ENCODE measurements at regions not wholly inside any gene's neighbourhood (a gene's known extent, or its start where the extent isn't known, plus 50 kb on each side); places are given as distances from the start of the nearest gene placed in this dataset.
"Not testable (repeated sequence)": the region's sequence is repeated elsewhere in the genome, so short reads cannot be mapped to it uniquely, and the experiment has no call there.

- no peak for DNase-seq
These were observed 456.9 kb downstream of the CCER1 start for GRCh38 chr12:90497923-90498545.

- no peak for DNase-seq
These were observed 464.6 kb downstream of the CCER1 start for GRCh38 chr12:90490355-90490754.

- no peak for DNase-seq
These were observed 465.8 kb downstream of the CCER1 start for GRCh38 chr12:90489141-90489540.

- no peak for DNase-seq
These were observed 469.4 kb downstream of the CCER1 start for GRCh38 chr12:90485560-90485959.

GRCh38 chr12:90484094-90484493, 470.9 kb downstream of the CCER1 start:
- DNase-seq: no peak

- no peak for DNase-seq
These were observed 473.2 kb downstream of the CCER1 start for GRCh38 chr12:90481748-90482147.

GRCh38 chr12:90479237-90479636, 475.7 kb downstream of the CCER1 start:
- no peak for DNase-seq

- no peak for DNase-seq
These were observed 481.1 kb downstream of the CCER1 start for GRCh38 chr12:90473831-90474230.

GRCh38 chr12:90460681-90461080, 494.3 kb downstream of the CCER1 start:
- no peak for DNase-seq

- DNase-seq: no peak
These were observed 498.7 kb downstream of the CCER1 start for GRCh38 chr12:90456248-90456647.

- DNase-seq: no peak
These were observed 499.2 kb downstream of the CCER1 start for GRCh38 chr12:90455756-90456155.

- DNase-seq: no peak
These were observed 505.4 kb downstream of the CCER1 start for GRCh38 chr12:90449611-90450010.

GRCh38 chr12:90443466-90443865, 511.5 kb downstream of the CCER1 start:
- DNase-seq: not testable (repeated sequence)

GRCh38 chr12:90441431-90441830, 513.5 kb downstream of the CCER1 start:
- DNase-seq: no peak

- DNase-seq: no peak
These were observed 526.1 kb downstream of the CCER1 start for GRCh38 chr12:90428881-90429280.

GRCh38 chr12:90428465-90428864, 526.5 kb downstream of the CCER1 start:
- no peak for DNase-seq

GRCh38 chr12:90423965-90424364, 531.0 kb downstream of the CCER1 start:
- DNase-seq: no peak

GRCh38 chr12:90410962-90411361, 544.0 kb downstream of the CCER1 start:
- no peak for DNase-seq

- no peak for DNase-seq
These were observed 547.1 kb downstream of the CCER1 start for GRCh38 chr12:90407841-90408240.

GRCh38 chr12:90404071-90404470, 550.9 kb downstream of the CCER1 start:
- DNase-seq: no peak

- DNase-seq: no peak
These were observed 553.8 kb downstream of the CCER1 start for GRCh38 chr12:90401185-90401584.

GRCh38 chr12:90399357-90399756, 555.6 kb downstream of the CCER1 start:
- DNase-seq: no peak

- no peak for DNase-seq
These were observed 556.6 kb downstream of the CCER1 start for GRCh38 chr12:90398285-90398836.

- DNase-seq: no peak
These were observed 558.4 kb downstream of the CCER1 start for GRCh38 chr12:90396556-90396955.

GRCh38 chr12:90393652-90394051, 561.3 kb downstream of the CCER1 start:
- DNase-seq: no peak
